Caco-2 (cell line): ENCODE measurements at regions not wholly inside any gene's neighbourhood (a gene's known extent, or its start where the extent isn't known, plus 50 kb on each side); places are given as distances from the start of the nearest gene placed in this dataset.

ENCODE experiments used
- BruUV-seq: library from RNA; stranded (reverse); fragments of 400-500 nt; replicated peaks from 2 replicates; lab custom pipeline; 2021; lab: Mats Ljungman, UMichigan
- CTCF ChIA-PET: fragments of 300-600 bp; sonication (Branson Sonifier 250); formaldehyde crosslinking; loops from one replicate; lab custom pipeline; 2022; ENCODE audit warnings: antibody characterized with exemption; lab: Charles Lee
- POLR2A ChIA-PET: fragments of 300-600 bp; sonication (Branson Sonifier 250); formaldehyde crosslinking; loops from one replicate; lab custom pipeline; 2022; ENCODE audit warnings: antibody characterized with exemption; lab: Charles Lee
- DNase-seq, 2 experiments: peaks; one replicate each; pipeline versions ENCODE4 v3.0.0 to v3.0.0-alpha.2; 2020 to 2022
- H3K27me3 ChIP-seq: replicated peaks from 2 replicates; pipeline ENCODE4 v1.6.0; 2011; ENCODE audit warnings: low read length; ENCODE audit not compliant: control insufficient read depth, insufficient read depth
- H3K36me3 ChIP-seq: 2 replicates; pipeline ENCODE4 v1.5.1; 2011; ENCODE audit warnings: low read length; ENCODE audit not compliant: control insufficient read depth, insufficient read depth
- H3K4me1 ChIP-seq: fragments of 250-450 bp; sonication (Bioruptor Pico); 2 replicates; pipeline ENCODE4 v1.5.1; 2020; ENCODE audit warnings: mild to moderate bottlenecking
- H3K4me3 ChIP-seq: 2 replicates; pipeline ENCODE4 v1.5.1; 2011; ENCODE audit warnings: low read depth, mild to moderate bottlenecking, control low read depth, low read length
- H3K9me3 ChIP-seq: fragments of 250-450 bp; sonication (Bioruptor Pico); 2 replicates; pipeline ENCODE4 v1.5.1; 2020; ENCODE audit warnings: mild to moderate bottlenecking, moderate library complexity
- H3K27ac Mint-ChIP-seq: one replicate; pipeline ENCODE4 v1.8.0; 2022; ENCODE audit warnings: mixed read lengths; ENCODE audit not compliant: unreplicated experiment
- H3K27me3 Mint-ChIP-seq: one replicate; pipeline ENCODE4 v1.8.0; 2022; ENCODE audit warnings: mixed read lengths; ENCODE audit not compliant: insufficient read depth, unreplicated experiment
- H3K36me3 Mint-ChIP-seq: one replicate; pipeline ENCODE4 v1.8.0; 2022; ENCODE audit warnings: mild to moderate bottlenecking, mixed read lengths; ENCODE audit not compliant: insufficient read depth, unreplicated experiment
- H3K4me1 Mint-ChIP-seq: one replicate; pipeline ENCODE4 v1.8.0; 2022; ENCODE audit warnings: low read depth, mixed read lengths; ENCODE audit not compliant: unreplicated experiment
- H3K4me3 Mint-ChIP-seq: one replicate; pipeline ENCODE4 v1.8.0; 2022; ENCODE audit warnings: mild to moderate bottlenecking, moderate library complexity, mixed read lengths; ENCODE audit not compliant: unreplicated experiment
- H3K9me3 Mint-ChIP-seq: one replicate; pipeline ENCODE4 v1.8.0; 2022; ENCODE audit warnings: mixed read lengths; ENCODE audit not compliant: unreplicated experiment
- CTCF ChIP-seq, 2 experiments: fragments of 200-600 bp in 1 of 2; IDR thresholded peaks; 1 replicate in 1 of 2; 2 replicates in 1 of 2; pipeline versions ENCODE4 v1.5.1 to v1.8.0; 2011 to 2022; ENCODE audit warnings: antibody characterized with exemption in 1 of 2, control low read depth in 1 of 2, inconsistent platforms in 1 of 2, low read depth in 1 of 2, low read length in 1 of 2, mild to moderate bottlenecking in 1 of 2, moderate library complexity in 1 of 2; ENCODE audit not compliant: insufficient read depth in 1 of 2, severe bottlenecking in 1 of 2, unreplicated experiment in 1 of 2
- intact Hi-C: fragments of 100-400 bp; cut with micrococcal nuclease; formaldehyde crosslinking; loops from one replicate; pipeline ENCODE4 v1.10.0; 2022; ENCODE audit not compliant: unreplicated experiment

GRCh38 chr13:22018836-22019210 lies 347.9 kb downstream of the FGF9 start:
- Histone ChIP-seq H3K27me3 (no peaks in the 10 kb centered on the region), H3K36me3 (no peaks in the 10 kb centered on the region), H3K9me3 (no peaks in the 10 kb centered on the region), H3K4me3 (no peak overlapping the region), H3K4me1 (no peaks in the 10 kb centered on the region)
- Mint-ChIP-seq H3K27me3 (peaks cover 3% of the 10 kb centered on the region), H3K27ac (no peak overlapping the region), H3K4me1 (no peaks in the 10 kb centered on the region), H3K4me3 (no peak overlapping the region), H3K9me3 (no peaks in the 10 kb centered on the region), H3K36me3 (no peaks in the 10 kb centered on the region)
- no peak for TF ChIP-seq CTCF (IDR thresholded peaks at IDR 0.05; ENCODE audit: insufficient read depth in 1 of 2, low read depth in 1 of 2, low read length in 1 of 2, severe bottlenecking in 1 of 2, unreplicated experiment in 1 of 2)
- no TSS peak for BruUV-seq
- intact Hi-C loops: no loop called here
- POLR2A ChIA-PET: no interaction called here
- CTCF ChIA-PET: no interaction called here
- no peak for DNase-seq

GRCh38 chr13:22024381-22024994 lies 353.6 kb downstream of the FGF9 start:
- no peaks in the 10 kb centered on the region for H3K4me1 Mint-ChIP-seq
- intact Hi-C loops: no loop called here
- H3K4me3 ChIP-seq: no peak overlapping the region
- no peaks in the 10 kb centered on the region for H3K36me3 ChIP-seq
- peaks cover 2% of the 10 kb centered on the region for H3K27me3 Mint-ChIP-seq
- no peaks in the 10 kb centered on the region for H3K9me3 ChIP-seq
- no peaks in the 10 kb centered on the region for H3K36me3 Mint-ChIP-seq
- no peak overlapping the region for H3K4me3 Mint-ChIP-seq
- no TSS peak for BruUV-seq
- no peak for DNase-seq
- ChIA-PET POLR2A (no interaction called here), CTCF (no interaction called here)
- H3K27ac Mint-ChIP-seq: no peak overlapping the region
- TF ChIP-seq CTCF (IDR thresholded peaks at IDR 0.05; ENCODE audit: insufficient read depth in 1 of 2, low read depth in 1 of 2, low read length in 1 of 2, severe bottlenecking in 1 of 2, unreplicated experiment in 1 of 2): no peak
- H3K4me1 ChIP-seq: no peaks in the 10 kb centered on the region
- H3K9me3 Mint-ChIP-seq: no peaks in the 10 kb centered on the region
- H3K27me3 ChIP-seq: no peaks in the 10 kb centered on the region

- CTCF ChIA-PET: no interaction called here
- H3K9me3 Mint-ChIP-seq: no peaks in the 10 kb centered on the region
- Histone ChIP-seq H3K27me3 (no peaks in the 10 kb centered on the region), H3K9me3 (no peaks in the 10 kb centered on the region), H3K36me3 (no peaks in the 10 kb centered on the region), H3K4me3 (no peak overlapping the region), H3K4me1 (no peaks in the 10 kb centered on the region)
- no peak overlapping the region for H3K4me3 Mint-ChIP-seq
- no TSS peak for BruUV-seq
- no peak for DNase-seq
- TF ChIP-seq CTCF (IDR thresholded peaks at IDR 0.05; ENCODE audit: insufficient read depth in 1 of 2, low read depth in 1 of 2, low read length in 1 of 2, severe bottlenecking in 1 of 2, unreplicated experiment in 1 of 2): no peak
- peaks cover 8% of the 10 kb centered on the region for H3K27me3 Mint-ChIP-seq
- intact Hi-C loops: no loop called here
- no peak overlapping the region for H3K27ac Mint-ChIP-seq
- POLR2A ChIA-PET: no interaction called here
- H3K36me3 Mint-ChIP-seq: no peaks in the 10 kb centered on the region
- no peaks in the 10 kb centered on the region for H3K4me1 Mint-ChIP-seq
These were observed 356.7 kb downstream of the FGF9 start for GRCh38 chr13:22027566-22027965.
